GM18519 (cell line): ENCODE measurements at regions not wholly inside any gene's neighbourhood (a gene's known extent, or its start where the extent isn't known, plus 50 kb on each side); places are given as distances from the start of the nearest gene placed in this dataset.
"Not testable (repeated sequence)": the region's sequence is repeated elsewhere in the genome, so short reads cannot be mapped to it uniquely, and the experiment has no call there.

Source experiments
- ATAC-seq: cut with Tn5 transposase; IDR thresholded peaks from one replicate; pipeline ENCODE4 v1.9.1; 2021; ENCODE audit warnings: mild to moderate bottlenecking, moderate library complexity; ENCODE audit not compliant: unreplicated experiment, low FRiP score

GRCh38 chr6:141406761-141407160 is 726.0 kb upstream of the GJE1 start:
- no peak for ATAC-seq

- no peak for ATAC-seq
Measured at GRCh38 chr6:141403827-141404226, 728.9 kb upstream of the GJE1 start.

DNA sequence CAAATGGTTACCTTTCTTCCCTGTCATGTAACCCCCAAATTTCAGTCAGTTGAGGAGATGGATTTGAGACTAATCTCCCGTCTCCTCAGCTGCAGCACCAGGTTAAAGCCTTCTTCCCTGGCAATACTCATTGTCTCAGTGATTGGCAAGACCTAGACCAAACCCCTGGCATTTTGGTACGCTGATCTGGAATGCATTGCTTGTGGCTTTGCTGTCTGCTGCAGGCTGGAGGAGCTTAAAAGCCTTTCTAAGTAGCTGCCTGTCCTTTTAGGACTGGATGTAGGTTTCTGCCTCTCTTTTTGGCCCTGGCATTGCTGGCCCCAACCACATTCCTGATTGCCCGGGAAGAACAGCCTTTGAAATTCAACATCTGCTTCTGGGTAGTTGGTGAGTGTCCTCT is 729.6 kb upstream of the GJE1 start:
- ATAC-seq = no peak

DNA sequence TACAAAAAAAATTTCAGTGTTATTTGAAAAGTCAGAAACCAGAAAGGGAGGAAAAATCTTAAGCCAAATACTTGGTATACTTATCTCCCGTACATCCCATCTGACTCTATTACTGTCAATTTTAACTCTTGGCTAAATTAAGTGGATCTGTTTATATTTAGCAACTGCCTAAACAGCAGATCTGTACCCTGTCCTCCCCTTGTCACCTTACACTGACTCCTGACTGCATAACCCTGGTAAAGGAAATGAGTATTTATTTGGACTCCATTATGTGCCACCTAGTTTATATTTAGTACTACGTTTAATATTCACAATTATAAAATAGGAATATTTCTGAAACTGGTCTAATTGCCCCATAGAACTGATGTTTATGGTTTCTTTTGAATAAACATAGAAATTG is 730.2 kb upstream of the GJE1 start:
- ATAC-seq = no peak

DNA sequence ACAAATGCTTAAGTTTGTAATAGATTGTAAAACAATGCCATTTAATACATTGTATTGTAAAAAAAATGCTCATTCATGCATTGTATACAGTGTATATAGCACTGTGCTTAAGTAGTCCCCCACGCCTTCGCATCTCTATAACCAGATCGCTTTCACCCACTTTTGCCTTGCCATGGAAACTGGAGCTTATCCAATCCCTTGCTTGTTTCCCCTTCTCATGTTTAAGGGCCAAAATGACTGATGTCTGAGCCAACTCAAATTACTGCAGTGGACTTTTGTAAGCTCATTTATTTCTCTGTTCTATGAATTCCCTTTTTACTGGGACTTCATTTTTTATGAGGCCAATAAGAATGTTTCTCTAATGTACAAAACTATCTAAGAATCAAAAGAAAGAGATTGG is 730.9 kb upstream of the GJE1 start:
- no peak for ATAC-seq

DNA sequence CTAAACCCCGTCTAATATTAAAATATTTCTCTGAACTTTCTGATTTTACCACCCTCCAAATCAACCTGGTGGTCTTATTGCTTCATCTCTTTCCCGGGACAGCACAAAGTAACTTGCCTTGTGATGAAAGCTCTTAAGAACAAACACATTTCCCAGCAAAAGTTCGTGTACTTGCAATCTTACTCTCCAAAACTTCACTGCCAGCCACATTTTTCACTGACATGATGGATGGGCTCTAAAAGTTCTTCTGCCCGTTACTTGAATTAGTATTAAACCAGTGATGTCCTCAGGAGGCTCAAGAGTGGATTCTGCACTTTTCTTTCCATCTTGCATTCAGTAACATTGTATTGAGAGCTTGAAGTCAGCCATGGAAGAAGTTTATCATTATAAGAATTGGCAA is 731.6 kb upstream of the GJE1 start:
- no peak for ATAC-seq

GRCh38 chr6:141398949-141399348 is 733.8 kb upstream of the GJE1 start:
- no peak for ATAC-seq

DNA sequence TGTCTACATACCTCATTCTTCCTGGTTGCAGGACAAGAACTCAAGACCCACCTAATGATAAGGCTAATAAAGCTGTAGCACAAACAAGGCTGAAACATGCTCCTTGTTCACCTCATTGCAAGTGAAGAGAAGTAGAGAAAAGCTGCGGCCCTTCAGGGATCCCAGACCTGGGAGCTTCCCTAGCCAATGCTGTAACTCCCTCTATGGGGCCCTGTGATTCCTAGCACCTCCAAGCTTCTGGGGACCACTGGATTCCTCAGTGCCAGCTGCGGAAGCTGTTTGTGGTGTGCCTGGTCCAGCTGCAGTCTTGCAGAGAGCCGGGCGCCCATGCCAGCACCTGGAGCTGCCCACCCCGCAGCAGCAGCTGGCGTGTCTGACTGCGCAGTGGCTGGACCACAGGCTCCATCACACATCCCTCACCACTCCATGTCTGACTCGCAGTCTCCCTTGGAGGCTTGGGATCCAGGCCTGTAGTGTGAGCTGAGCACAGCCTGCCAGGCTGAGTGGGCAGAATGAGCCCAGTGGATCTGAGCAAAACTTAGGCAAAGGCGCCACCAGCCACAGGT is 737.2 kb upstream of the GJE1 start:
- ATAC-seq = no peak

DNA sequence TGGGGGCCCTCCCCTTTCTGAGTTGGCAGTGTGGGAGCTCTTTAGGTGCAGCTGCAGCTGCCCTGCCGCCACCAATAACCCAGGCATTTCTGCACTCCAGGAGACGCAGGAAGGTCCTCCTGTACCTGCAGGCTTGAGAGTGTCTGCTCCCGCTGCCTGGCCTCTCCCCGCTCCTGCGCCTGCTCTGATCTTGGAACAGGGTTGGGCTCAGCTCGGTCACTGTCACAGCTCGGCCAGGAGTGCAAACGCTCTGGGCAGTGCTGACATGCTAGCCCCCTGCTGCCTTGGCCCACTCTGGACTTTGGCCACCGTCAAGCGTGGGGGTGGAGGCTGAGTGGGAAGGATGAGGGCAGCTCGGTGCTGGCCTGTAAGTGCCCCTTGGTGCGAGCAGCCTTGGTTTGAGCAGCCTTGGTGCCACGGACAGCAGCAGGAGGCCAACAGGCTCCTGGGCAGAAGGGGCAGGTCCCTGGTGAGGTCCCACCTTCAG is 738.1 kb upstream of the GJE1 start:
- ATAC-seq = no peak

DNA sequence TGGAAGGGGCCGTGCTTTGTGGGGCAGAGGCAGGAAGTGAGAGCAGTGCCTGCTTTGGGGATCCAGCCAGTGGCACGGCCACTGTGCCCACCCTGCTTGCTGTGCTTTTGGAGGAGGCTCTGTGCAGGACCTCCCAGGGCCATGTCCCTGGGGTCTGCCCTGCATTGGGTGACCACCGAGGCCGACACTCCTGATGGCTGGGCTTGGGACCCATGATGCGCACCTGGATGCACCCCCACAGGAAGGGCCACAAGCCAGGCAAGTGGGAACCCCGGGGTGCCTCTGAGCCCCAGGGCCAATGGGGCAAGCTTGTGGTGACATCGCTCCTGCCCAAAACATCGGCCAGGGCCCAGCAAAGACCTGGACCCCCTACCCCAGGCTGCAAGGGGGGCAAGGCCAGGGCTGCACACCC is 738.6 kb upstream of the GJE1 start:
- no peak for ATAC-seq

DNA sequence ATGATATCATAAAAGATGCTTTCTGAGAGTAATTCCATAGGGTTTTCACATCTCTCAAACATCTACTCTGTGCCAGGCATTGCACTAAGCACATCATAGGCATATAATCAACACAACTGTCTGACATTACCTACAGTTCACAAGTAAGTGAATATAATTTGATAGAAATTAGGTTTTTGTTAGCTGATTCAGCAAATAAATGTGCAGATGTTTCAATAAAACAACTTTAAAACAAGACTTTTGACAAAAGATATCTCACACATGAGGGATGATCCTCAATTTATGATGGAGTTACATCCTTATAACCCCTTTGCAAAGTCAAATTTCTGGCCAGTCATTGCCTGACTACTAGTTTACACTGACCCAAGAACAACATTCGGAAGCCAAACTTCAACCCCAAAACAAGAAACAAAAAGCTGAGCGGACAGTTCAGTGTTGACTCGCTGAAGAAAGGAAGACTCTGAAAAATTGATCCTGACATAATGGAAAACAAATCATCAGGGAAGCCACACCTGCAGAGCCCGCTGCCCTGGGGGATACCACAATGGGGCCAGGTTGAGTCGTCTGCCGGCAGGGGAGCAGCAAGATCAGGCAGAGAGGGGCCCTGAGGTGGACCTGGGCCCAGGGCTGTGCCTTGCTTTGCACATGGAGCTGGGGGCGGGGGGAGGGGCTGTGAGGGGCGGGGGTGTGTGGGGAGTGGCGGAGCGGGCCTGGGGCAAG is 739.2 kb upstream of the GJE1 start:
- no peak for ATAC-seq

- not testable (repeated sequence) for ATAC-seq
Measured at GRCh38 chr6:141391135-141391534, 741.6 kb upstream of the GJE1 start.

DNA sequence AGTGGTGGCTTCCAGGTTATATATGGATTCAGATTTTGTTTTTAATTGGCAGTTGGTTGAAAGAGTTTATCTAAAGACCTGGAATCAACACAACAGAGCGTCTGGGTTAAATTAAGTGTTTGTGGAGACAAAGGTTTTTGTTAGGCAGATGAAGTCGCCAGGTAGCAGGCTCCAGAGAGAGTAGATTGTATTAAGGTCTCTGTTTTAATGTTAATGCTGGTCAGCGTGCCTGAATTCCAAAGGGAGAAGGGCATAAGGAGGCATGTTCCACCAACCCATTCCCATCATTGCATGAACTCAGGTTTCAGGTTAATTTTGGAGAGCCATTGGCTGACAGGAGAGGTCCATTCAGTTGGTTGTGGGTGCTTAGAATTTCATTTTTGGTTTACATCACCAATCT is 744.1 kb upstream of the GJE1 start:
- ATAC-seq = no peak

- ATAC-seq = no peak
Measured at GRCh38 chr6:141370438-141370837, 762.3 kb upstream of the GJE1 start.

GRCh38 chr6:141366796-141367195 is 765.9 kb upstream of the GJE1 start:
- not testable (repeated sequence) for ATAC-seq

GRCh38 chr6:141364694-141365093 is 768.0 kb upstream of the GJE1 start:
- ATAC-seq = no peak

- ATAC-seq = no peak
Measured at GRCh38 chr6:141364232-141364631, 768.5 kb upstream of the GJE1 start.

DNA sequence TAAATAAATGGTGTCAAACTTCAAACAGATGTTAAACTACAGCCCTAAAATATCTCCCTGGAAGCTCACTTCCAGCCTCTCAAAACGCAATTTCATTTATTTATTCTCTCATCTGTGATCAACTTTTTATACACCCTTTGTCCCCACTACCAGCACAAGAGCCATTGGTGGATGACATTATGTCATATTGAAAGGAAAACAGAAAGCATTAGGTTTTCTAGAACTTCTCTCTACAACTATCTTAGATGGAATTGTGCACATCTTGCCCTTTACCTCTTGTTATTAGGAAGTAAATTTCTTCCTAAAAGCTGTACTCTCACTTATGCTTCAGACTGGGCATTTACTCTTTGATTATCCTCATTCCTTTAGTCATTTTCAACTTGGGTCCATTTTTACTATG is 771.2 kb upstream of the GJE1 start:
- ATAC-seq = no peak

DNA sequence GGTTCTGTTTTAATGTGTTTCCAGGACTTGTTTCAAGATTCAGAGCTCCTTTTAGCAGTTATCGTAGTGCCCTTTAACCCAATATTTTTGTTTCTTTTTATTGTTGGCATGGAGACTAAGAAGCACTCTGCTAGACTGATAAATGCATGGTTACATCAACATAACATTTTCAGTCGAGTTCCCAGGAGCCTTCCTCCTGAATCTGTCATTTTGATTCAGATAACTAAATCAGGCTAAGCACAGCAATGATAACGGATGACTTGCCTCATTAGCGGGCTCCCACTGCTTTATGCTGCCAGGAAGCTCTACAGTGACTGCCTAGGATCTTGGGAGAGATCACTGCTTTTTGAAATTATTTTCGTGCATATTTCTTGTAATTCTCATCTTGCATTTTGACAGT is 772.8 kb upstream of the GJE1 start:
- no peak for ATAC-seq

- no peak for ATAC-seq
Measured at GRCh38 chr6:141354191-141354955, 778.4 kb upstream of the GJE1 start.

GRCh38 chr6:141351721-141352120 is 781.0 kb upstream of the GJE1 start:
- no peak for ATAC-seq

DNA sequence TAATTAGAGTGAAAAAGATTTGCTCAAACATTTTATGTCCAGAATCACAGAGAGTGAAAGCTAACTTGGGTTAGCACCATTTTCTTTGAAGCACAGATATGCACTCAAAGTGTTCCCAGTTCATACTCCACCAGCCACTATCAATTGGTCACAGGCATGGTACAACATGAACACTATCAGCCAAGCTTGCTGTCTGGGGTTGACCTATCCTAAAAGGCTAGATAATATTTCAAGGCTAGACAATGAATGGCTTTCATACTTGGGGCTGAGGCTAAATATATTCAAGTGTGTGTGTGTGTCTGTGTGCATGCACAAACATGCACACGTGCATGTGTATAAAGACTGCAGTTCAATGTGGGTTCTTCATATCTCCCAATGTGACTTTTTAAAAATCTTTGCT is 783.0 kb upstream of the GJE1 start:
- no peak for ATAC-seq
